VCaP (cell line): ENCODE measurements at regions not wholly inside any gene's neighbourhood (a gene's known extent, or its start where the extent isn't known, plus 50 kb on each side); places are given as distances from the start of the nearest gene placed in this dataset.

Experiments used
- H3K27ac ChIP-seq: fragments of 450-650 bp; 2 replicates; pipeline ENCODE4 v1.5.1; 2017
- TF ChIP-seq, protein P1 (sequence below): fragments of 450-650 bp; conservative IDR thresholded peaks from 2 replicates; pipeline ENCODE4 v1.5.1; 2017; ENCODE audit warnings: mild to moderate bottlenecking, moderate library complexity

DNA sequence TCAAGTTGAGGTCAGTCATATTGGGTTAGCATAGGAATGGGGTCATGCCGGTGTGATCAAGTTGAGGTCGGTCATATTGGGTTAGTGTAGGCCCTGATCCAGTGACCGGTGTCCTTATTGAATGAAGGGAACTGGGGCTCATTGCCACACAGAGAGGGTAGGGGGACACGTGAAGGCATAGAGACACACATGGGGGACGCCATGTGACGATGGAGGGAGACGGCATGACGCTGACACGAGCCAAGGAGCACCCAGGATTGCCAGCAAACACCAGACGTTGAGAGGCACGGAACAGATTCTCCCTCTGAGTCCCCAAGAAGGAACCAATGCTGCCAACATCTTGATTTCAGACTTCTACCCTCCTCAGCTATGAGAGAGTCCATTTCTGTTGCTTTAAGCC, 136.9 kb upstream of the ZBTB40 start:
- H3K27ac ChIP-seq: no peak overlapping the region
- TF ChIP-seq, protein P1, sequence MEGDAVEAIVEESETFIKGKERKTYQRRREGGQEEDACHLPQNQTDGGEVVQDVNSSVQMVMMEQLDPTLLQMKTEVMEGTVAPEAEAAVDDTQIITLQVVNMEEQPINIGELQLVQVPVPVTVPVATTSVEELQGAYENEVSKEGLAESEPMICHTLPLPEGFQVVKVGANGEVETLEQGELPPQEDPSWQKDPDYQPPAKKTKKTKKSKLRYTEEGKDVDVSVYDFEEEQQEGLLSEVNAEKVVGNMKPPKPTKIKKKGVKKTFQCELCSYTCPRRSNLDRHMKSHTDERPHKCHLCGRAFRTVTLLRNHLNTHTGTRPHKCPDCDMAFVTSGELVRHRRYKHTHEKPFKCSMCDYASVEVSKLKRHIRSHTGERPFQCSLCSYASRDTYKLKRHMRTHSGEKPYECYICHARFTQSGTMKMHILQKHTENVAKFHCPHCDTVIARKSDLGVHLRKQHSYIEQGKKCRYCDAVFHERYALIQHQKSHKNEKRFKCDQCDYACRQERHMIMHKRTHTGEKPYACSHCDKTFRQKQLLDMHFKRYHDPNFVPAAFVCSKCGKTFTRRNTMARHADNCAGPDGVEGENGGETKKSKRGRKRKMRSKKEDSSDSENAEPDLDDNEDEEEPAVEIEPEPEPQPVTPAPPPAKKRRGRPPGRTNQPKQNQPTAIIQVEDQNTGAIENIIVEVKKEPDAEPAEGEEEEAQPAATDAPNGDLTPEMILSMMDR: no peak

DNA sequence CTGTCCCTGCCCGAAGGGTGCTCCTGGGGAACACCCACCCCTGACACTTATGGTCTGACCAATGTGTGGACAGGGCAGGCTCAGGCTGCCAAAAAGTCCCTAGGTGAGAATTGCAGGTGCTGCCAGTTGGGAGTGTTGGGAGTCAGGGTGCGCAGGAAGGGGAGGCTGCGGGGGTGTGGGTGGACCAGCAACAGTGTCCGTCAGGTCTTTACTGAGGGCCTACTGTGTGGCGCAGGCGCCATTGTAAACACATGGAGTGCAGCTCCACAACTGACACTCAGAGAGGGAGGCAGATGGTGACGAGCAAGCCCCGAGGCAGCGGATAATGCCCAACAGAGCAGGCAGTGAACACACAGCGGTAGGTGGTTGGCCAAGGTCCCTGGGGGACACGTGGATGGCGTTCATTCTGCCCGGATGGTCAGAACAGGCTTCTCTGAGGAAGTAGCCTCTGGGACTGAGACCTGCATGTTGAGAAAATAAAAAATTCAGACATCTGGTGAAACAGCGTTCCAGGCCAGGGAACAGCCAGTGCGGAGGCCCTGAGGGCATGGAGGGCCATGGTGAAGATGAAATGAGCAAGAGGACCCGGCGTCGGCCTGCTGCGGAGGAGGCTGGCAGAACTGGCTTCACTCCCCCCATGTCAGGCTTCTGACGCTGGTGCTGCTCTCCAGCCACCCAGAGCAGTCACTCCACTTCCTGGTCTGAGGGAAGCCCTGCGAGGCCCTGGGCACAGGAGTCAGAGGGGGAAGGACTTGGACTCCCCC, 136.2 kb upstream of the ZBTB40 start:
- H3K27ac ChIP-seq: no peak overlapping the region
- TF ChIP-seq, protein P1: no peak

DNA sequence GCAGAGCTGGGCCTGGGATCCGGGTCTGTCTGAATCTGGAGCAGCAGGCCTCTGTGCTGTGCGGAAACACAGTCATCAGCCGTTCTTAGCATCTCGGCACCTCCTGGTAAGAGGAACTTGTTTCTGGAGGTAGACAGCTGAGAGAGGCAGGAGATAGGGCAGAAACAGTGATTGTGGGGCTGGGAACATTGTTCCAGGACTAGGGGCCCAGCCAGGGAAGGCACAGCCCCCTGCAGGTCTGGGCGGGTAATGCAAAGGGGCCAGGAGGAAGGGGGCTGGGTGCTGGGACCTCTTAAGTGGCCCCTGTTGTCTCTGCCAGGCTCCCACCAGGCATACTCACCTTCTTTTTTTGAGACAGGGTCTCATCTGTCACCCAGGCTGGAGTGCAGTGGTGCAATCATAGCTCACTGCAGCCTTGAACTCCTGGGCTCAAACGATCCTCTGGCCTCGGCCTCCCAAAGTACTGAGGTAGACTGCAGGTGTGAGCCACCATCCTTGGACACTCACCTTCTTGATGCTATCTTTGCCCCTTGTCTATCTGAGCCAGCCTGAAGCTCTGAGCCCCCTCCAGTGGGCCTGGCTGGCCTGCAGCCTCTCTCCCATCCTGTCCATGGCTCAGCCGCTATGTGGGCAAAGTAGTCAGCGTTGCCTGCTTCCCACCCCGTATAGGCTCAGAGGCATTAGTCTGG, 134.3 kb upstream of the ZBTB40 start:
- TF ChIP-seq, protein P1: peak; percentile 62
- no peak overlapping the region for H3K27ac ChIP-seq

DNA sequence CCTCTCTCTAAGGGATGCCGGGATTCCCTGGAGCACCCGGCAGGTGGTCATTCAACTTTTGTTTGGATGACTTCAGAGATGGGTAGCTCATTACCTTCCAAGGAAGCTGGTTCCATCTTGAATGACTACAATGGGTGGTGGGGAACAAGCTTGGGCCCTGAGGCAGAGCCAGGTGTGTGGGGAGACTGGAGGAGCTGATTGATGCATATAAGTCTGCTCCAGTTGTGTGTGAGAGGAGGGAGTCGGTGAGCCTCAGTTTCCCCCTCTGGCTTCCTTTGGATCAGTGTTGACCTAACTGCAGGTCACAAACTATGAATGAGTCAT, 133.8 kb upstream of the ZBTB40 start:
- H3K27ac ChIP-seq: no peak overlapping the region
- TF ChIP-seq, protein P1: no peak

DNA sequence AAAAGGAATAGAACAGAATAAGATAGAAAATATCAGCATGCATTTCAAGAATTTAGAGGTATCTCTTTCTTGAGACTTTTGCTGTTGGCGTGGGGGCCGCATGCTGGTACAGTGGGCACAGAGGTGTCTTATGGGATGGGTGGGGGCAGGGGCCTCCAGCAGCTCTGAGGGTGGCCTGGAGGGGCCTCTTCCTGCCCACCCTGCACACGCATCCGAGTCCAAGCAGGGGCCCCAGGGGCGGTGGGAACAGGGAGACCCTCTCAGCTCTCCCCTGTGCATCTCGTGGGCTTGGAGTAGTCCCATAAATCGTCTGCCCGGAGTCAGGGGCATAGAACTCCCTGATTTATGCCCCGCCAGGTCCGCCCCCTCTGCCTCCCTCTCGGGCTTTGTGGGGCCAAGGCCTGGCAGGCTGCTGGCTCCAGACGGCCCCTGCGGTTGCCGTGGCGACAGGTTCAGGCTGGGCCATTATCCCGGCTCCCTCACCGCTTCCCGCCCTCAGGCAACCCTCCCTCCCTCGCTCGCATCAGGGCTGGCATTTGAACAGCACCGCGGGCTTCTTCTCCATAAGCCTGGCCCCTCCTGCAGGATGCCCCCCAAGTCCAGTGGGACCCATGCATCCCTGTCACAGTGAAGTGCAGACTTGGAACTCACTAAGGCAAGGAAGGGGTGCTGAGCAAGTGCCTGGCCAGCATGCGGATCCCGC, 133.2 kb upstream of the ZBTB40 start:
- TF ChIP-seq, protein P1: no peak
- H3K27ac ChIP-seq: no peak overlapping the region

DNA sequence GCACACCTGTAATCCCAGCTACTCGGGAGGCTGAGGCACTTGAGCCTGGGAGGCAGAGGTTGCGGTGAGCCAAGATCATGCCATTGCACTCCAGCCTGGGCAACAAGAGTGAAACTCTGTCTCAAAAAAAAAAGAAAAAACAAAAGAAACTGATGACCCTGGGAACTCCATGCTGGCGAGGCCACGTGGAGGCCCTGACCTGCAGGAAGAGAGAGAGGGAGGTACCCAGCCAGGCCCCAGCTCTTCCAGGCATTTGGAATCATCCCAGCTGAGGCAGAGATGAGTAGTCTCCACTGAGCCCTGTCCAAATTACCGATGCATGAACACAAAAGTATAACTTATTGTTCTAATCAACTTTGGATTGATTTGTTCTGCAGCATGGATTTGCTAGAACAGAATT, 132.0 kb upstream of the ZBTB40 start:
- TF ChIP-seq, protein P1: no peak
- no peak overlapping the region for H3K27ac ChIP-seq

DNA sequence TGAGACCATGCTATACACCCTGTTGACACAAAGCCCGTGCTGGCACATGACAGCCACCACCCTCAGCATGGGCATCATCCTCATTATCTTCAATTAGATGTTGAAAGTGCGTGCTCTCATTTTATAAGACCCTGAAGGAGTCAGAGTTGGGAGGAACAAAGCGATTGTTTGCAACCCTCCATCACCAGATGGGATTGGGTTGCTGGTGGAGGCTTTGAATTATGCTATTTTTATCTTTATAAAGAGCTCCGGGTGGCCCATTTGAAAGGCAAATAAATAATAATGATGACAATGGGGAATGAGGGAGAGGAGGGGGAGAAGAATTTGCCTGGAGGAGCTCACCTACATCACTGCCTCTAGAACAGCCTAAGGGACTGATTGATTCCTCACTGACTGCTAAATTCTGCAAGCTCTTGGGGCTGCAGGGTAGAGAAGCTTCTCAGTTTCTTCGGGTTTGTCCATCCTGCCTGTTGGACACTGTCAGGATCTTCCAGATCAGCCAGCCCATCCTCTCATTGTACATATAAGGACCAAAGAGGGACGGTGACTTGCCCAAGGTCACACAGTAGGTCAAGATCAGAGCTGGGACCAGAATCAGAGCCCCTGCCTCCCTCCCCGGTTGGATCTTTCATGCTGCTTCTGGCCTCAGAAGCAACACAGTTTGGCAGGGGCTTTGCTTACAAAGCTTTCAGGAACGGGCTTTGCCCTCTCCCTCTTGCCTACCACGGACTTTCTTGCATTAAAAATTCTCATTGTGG, 130.9 kb upstream of the ZBTB40 start:
- H3K27ac ChIP-seq: no peak overlapping the region

More for the DNA sequence above, 130.9 kb upstream of the ZBTB40 start:
- TF ChIP-seq, protein P1: no peak
